A549 (cell line): ENCODE measurements at regions not wholly inside any gene's neighbourhood (a gene's known extent, or its start where the extent isn't known, plus 50 kb on each side); places are given as distances from the start of the nearest gene placed in this dataset.

ENCODE experiments used
- CHD2 ChIP-seq: fragments of 150-350 bp; IDR thresholded peaks from 2 replicates; pipeline ENCODE4 v1.6.1; 2014; ENCODE audit warnings: low read length; ENCODE audit not compliant: partially characterized antibody
- CTCF ChIP-seq: fragments of >200 bp; sonication (Bioruptor Twin); formaldehyde crosslinking; IDR thresholded peaks from 3 replicates; pipeline ENCODE4 v1.5.1; 2016
- EP300 ChIP-seq, 2 experiments: fragments of >200 bp; sonication (Bioruptor Twin); formaldehyde crosslinking; IDR thresholded peaks; 2 replicates in 1 of 2; 3 replicates in 1 of 2; pipeline ENCODE4 v1.6.1; 2016 to 2017
- JUN ChIP-seq, 2 experiments: fragments of >200 bp; sonication (Bioruptor Twin); formaldehyde crosslinking; IDR thresholded peaks; 2 replicates in 1 of 2; 3 replicates in 1 of 2; pipeline ENCODE4 v1.6.1; 2016 to 2017
- KDM1A ChIP-seq: fragments of 200-600 bp; sonication (generic); IDR thresholded peaks from 2 replicates; pipeline ENCODE4 v1.6.1; 2016; ENCODE audit warnings: low read depth, mild to moderate bottlenecking
- MAX ChIP-seq: IDR thresholded peaks from 2 replicates; pipeline ENCODE4 v1.6.1; 2012
- POLR2A ChIP-seq: IDR thresholded peaks from 2 replicates; pipeline ENCODE4 v1.6.1; 2012; ENCODE audit warnings: mild to moderate bottlenecking, low read length
- RFX5 ChIP-seq: fragments of 450-650 bp; IDR thresholded peaks from 2 replicates; pipeline ENCODE4 v1.7.1; 2014; ENCODE audit warnings: antibody characterized with exemption, mild to moderate bottlenecking, moderate library complexity
- SREBF2 ChIP-seq: fragments of 450-650 bp; IDR thresholded peaks from 2 replicates; pipeline ENCODE4 v1.6.1; 2014; ENCODE audit warnings: mild to moderate bottlenecking, moderate library complexity
- TF ChIP-seq, protein P1 (sequence below): fragments of >200 bp; sonication (Bioruptor Twin); formaldehyde crosslinking; IDR thresholded peaks from 3 replicates; pipeline ENCODE4 v1.6.1; 2016

DNA sequence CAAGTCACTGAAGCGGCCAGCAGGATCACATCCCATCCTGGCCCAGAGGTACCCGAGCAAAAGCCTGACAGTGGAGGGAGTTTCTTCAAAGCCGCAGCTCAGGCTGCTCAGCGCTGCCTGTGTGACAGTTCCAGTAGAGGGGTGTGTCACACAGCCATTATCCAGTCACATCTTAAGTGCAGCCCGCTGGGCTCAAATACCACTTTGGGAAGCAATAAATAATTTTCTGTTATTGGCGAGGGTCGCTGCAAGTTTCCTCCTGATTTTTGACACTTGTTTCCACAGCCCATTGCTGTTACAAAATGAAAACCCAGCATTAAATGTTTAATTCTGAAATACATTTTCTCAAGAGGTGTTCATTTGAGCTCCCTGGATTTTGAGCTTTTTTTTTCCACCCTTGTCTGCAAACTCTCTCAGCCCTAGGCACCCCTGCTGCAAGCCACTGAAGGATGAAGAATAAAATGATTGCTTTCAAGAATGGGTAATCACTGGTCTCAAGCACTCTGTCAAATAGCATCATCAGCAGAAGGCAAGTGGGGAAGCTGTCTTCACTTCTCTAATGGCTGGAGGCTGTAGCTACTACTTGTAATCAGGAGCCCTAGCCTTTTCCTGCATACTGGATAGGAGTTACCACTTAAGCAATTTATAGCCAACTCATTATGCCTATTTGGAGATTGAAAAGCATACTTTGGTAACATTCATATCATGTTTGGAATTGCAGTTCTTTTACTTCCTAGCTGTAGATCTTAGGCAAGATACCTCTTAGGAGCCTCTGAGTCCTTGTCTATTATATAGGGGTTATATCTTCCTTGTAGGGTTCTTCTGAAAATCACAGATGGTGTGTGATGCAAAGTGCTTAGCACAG lies 373.7 kb downstream of the METTL15 start:
- TF ChIP-seq CTCF, result no peak
- TF ChIP-seq, protein P1, sequence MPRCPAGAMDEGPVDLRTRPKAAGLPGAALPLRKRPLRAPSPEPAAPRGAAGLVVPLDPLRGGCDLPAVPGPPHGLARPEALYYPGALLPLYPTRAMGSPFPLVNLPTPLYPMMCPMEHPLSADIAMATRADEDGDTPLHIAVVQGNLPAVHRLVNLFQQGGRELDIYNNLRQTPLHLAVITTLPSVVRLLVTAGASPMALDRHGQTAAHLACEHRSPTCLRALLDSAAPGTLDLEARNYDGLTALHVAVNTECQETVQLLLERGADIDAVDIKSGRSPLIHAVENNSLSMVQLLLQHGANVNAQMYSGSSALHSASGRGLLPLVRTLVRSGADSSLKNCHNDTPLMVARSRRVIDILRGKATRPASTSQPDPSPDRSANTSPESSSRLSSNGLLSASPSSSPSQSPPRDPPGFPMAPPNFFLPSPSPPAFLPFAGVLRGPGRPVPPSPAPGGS, result no peak
- no peak for TF ChIP-seq JUN (IDR thresholded peaks at IDR 0.05)
- TF ChIP-seq POLR2A, result no peak
- no peak for TF ChIP-seq RFX5
- no peak for TF ChIP-seq KDM1A
- TF ChIP-seq MAX, result no peak
- TF ChIP-seq SREBF2, result no peak
- TF ChIP-seq CHD2, result no peak
- TF ChIP-seq EP300 (IDR thresholded peaks at IDR 0.05), result no peak
